ENCODE measurements at regions not wholly inside any gene's neighbourhood (a gene's known extent, or its start where the extent isn't known, plus 50 kb on each side); places are given as distances from the start of the nearest gene placed in this dataset.

DNA sequence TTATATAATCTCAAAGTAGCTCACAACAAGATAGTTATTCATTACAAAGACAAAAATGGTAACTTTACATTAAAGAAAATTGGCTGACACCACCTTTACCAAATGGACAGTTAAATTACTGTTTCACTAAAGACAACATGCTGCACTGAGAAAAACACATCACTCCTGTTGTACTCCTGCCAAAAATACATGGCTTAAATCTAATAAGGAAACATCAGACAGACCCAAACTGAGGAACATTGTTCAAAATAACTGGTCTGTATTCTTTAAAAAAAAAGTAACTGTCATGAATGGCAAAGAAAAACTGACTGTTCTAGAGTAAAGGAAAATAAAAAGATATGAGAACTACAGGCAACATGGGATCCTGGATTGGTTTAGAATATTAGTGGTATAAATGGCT lies 151.3 kb upstream of the DCN start:
- no peak for TF ChIP-seq EZH2phosphoT487 (conservative IDR thresholded peaks at IDR 0.05; ENCODE audit: low read length)
- TF ChIP-seq, protein P1, sequence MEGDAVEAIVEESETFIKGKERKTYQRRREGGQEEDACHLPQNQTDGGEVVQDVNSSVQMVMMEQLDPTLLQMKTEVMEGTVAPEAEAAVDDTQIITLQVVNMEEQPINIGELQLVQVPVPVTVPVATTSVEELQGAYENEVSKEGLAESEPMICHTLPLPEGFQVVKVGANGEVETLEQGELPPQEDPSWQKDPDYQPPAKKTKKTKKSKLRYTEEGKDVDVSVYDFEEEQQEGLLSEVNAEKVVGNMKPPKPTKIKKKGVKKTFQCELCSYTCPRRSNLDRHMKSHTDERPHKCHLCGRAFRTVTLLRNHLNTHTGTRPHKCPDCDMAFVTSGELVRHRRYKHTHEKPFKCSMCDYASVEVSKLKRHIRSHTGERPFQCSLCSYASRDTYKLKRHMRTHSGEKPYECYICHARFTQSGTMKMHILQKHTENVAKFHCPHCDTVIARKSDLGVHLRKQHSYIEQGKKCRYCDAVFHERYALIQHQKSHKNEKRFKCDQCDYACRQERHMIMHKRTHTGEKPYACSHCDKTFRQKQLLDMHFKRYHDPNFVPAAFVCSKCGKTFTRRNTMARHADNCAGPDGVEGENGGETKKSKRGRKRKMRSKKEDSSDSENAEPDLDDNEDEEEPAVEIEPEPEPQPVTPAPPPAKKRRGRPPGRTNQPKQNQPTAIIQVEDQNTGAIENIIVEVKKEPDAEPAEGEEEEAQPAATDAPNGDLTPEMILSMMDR (IDR thresholded peaks at IDR 0.05; ENCODE audit: insufficient read depth, low read length, poor library complexity, severe bottlenecking): no peak

Measured in SU-DHL-6 (cell line).